DMS153 treated with DMSO at 0.1 percent for 48 hours (cell line): ENCODE measurements at regions not wholly inside any gene's neighbourhood (a gene's known extent, or its start where the extent isn't known, plus 50 kb on each side); places are given as distances from the start of the nearest gene placed in this dataset.

Source experiments
- DNase-seq: peaks from one replicate; lab custom pipeline; 2025; ENCODE audit not compliant: unreplicated experiment; lab: John Stamatoyannopoulos, UW

GRCh38 chr3:62975566-62975965, 100.3 kb upstream of the CADPS start:
- DNase-seq: no peak

- no peak for DNase-seq
Observed at GRCh38 chr3:62981962-62982361, 106.7 kb upstream of the CADPS start.

DNA sequence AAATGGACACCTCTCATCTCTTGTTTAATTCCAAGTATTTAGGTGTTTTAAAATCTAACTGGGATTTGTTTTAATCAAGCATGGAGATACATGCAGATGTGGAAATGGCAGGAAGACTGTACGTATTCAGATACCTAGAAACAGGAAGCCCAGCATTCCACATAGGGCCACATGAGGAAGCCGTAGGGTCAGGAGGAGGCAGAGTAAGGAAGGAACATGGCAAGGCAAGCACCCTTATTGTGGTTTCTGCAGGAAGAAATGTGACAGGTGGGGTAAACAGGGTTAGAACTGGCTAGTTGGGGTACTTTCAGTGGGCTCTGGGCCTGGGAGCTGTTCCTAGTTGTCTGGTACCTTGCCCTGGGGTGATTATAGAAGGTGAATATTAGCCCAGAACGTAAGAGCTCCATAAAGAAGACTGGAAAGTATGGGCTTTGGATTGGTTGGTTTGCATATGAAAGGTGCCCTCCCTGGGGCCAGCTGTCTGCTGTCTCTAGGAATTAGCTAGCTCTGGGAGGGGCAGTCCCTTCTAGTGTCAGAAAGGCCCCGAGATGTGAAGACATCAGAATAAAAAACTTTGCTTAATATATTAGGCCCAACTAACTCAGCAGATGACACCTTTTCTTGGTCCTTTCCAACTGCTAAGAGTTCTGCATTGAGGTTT, 107.7 kb upstream of the CADPS start:
- DNase-seq: no peak

- no peak for DNase-seq
Observed at GRCh38 chr3:62986061-62986460, 110.8 kb upstream of the CADPS start.

- DNase-seq: no peak
Observed at GRCh38 chr3:62987721-62988120, 112.5 kb upstream of the CADPS start.

GRCh38 chr3:62990704-62991413, 115.6 kb upstream of the CADPS start:
- DNase-seq: no peak

DNA sequence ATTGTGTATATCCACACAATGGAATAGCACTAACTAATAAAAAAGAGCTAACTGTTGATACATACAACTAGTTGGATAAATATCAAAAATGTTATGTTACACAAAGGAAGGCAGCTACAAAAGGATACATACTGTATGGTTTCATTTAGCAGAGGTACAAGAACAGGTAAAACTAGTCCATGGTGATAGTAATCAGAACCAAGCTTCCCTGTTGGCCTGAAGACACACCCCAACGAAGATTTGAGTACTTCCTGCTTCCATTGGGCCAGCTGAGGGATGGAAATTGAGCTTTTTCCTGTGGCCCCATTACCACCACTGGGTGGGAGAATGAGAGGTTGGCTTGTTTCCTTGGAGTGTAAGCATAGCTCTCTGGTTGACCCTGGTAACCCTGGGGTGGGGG, 117.3 kb upstream of the CADPS start:
- DNase-seq: no peak

- no peak for DNase-seq
Observed at GRCh38 chr3:62995119-62995518, 119.9 kb upstream of the CADPS start.

DNA sequence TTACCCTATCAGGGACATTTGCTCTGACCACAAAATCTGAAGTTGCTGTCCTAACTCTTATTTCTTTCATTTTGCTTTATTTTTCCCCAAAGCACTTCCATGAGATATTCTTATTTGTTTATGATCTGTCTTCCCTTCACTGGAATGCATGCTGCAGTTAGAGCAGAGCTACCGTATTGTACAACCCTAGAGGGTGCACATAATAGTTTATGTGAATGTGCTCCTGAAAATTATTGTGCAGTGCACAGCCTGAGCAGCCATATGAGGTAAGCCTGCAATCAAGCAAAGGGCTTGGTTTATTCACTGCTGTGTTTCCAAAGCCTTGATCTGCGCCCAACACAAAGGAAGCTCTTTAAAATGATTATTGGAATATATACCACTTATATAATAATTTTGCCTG, 120.3 kb upstream of the CADPS start:
- DNase-seq: no peak

GRCh38 chr3:62997369-62997768, 122.2 kb upstream of the CADPS start:
- DNase-seq: no peak

GRCh38 chr3:62999158-62999557, 123.9 kb upstream of the CADPS start:
- no peak for DNase-seq

DNA sequence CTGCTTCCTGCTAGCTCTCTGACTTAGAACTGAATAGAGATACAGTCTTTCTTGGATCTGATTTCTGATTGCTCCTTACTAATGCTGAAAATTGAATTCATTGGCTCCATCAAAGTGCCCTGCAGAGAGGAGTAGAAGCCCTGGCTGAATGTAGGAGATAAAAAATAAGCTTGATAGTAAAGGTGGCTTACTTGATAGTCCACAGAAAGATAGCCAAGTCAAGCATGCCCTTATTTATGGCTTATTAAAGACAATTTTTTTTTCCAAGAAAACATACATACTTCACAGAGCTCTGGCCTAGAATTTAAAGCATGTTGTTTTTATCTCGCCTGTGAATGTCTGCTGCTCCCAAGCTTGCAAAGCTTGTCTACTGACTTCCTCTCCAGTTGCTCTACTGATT, 124.6 kb upstream of the CADPS start:
- no peak for DNase-seq

DNA sequence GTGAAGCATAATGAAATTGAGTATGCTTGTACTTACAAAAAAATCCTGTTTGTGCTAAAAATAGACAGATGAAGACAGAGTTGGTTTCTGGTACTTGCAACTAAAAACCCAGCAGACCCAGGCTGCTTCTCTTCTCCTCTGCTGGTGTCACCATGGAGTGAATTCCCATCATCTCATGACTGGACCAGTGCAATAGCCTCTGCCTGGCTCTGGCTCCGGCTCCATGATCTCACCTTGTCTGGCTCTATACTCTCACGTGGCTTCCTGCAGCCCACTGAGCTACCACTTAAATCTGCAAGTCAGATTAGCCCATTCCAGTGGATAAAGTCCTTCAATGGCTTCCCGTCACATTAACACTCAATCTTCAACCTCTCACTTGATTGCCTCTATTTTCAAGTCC, 129.2 kb upstream of the CADPS start:
- DNase-seq: no peak

DNA sequence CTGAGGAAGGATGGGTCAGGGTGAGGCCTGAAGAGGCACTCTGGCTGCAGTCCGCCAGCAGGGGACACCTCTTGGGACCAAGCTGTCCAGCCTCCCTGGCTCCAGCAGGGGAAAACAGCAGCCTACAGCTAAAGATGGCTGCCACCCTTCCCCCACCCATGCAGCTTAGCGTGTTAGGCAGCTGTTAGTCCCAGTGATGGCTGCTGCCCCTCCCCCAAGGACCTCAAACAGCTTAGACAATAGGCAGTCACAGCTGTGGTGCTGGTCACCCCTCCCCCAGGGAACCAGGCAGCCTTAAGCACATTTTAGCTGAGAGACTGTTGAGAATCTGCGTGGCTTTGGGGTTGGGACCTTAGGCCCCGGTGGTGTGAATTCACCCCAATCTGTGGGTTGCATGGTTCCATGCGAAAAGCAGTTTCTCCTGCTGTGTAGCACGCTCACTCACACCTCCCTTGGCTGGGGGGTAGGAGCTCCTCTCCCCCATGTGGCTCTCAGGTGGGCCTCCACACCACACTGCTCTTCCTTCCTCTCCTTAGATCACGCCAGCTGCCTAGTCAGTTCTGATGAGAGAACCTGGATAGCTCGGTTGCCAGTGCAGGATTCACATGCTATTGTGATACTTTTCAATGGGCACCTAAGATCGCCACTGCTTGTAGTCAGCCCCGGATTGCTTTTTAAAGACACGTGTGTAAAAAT, 140.5 kb upstream of the CADPS start:
- DNase-seq: no peak

DNA sequence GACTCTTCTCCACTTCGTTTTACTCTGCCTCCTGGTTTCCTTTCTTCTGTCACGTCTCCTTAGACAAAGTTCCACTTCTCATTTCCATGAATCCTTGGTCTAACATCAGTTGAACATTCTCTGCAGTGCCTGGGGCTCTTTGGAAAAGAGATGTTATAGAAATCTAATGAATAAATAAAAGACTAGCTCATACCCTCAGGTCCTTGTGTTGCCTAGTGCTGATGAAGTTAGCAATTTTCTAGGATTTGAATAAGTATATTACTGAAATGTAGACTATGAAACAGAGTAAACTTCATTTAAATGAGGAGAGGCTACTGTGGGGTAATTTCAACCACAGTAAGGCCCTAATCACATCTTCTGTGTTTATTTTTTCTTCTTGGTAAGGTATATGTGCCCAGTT, 146.9 kb upstream of the CADPS start:
- no peak for DNase-seq

GRCh38 chr3:63026722-63027121, 151.5 kb upstream of the CADPS start:
- DNase-seq: no peak

GRCh38 chr3:63029326-63029725, 154.1 kb upstream of the CADPS start:
- DNase-seq: no peak

DNA sequence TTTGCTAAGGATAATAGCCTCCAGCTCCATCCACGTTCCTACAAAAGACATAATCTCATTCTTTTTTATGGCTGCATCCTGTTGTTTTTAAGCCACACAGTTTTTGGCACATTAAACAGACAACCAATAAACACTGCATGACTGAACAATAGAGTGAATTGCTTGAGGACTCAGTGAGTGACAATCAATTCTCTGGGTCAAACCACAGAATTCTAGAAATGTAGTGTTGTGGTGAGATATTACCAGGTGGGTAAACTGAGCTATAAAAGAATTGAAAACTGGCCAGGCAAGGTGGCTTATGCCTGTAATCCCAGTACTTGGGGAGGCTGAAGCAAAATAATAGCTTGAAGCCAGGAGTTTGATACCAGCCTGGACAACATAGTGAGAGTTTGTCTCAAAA, 154.7 kb upstream of the CADPS start:
- DNase-seq: no peak

GRCh38 chr3:63030666-63031065, 155.4 kb upstream of the CADPS start:
- no peak for DNase-seq

GRCh38 chr3:63032881-63033280, 157.7 kb upstream of the CADPS start:
- no peak for DNase-seq

DNA sequence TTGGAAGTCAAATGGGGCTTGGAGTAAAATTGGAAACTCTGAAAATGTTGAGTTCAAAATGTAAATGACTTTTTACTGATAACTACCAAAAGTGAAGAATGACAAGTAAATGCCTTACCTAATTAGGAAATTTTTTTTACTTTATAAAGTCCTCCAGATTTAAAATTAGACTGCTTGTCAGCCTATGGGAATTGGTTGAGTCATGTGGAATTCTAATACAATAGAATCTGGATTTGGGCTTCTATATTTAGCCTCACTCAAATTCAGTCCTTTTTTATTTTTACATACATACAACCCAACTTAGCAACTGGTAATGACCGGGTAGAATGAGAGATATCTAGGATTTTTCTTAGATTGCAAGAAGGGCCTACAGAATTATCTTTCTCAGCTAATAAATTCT, 158.9 kb upstream of the CADPS start:
- DNase-seq: no peak

GRCh38 chr3:63037116-63037515, 161.9 kb upstream of the CADPS start:
- DNase-seq: no peak
